WTC11 (cell line): ENCODE measurements at regions not wholly inside any gene's neighbourhood (a gene's known extent, or its start where the extent isn't known, plus 50 kb on each side); places are given as distances from the start of the nearest gene placed in this dataset.

Experiments
- TEAD4 ChIP-seq: sonication (generic); formaldehyde crosslinking; IDR thresholded peaks from 2 replicates; pipeline ENCODE4 v1.8.0; 2022; ENCODE audit warnings: mild to moderate bottlenecking, missing genetic modification reagents
- TF ChIP-seq, protein P1 (sequence below): fragments of 200-600 bp; IDR thresholded peaks from 2 replicates; pipeline ENCODE4 v1.8.0; 2022; ENCODE audit warnings: antibody characterized with exemption
- TF ChIP-seq, protein P2 (sequence below): sonication (generic); formaldehyde crosslinking; IDR thresholded peaks from 2 replicates; pipeline ENCODE4 v1.8.1; 2023; ENCODE audit warnings: mild to moderate bottlenecking, missing genetic modification reagents, moderate library complexity
- TF ChIP-seq, protein P3 (sequence below): sonication (generic); formaldehyde crosslinking; IDR thresholded peaks from 2 replicates; pipeline ENCODE4 v1.8.1; 2022; ENCODE audit warnings: missing genetic modification reagents, borderline replicate concordance
- TF ChIP-seq, protein P4 (sequence below): sonication (generic); formaldehyde crosslinking; IDR thresholded peaks from 2 replicates; pipeline ENCODE4 v1.8.1; 2022; ENCODE audit warnings: low read depth, mild to moderate bottlenecking, moderate library complexity, missing genetic modification reagents, borderline replicate concordance
- TF ChIP-seq, protein P5 (sequence below): sonication (generic); formaldehyde crosslinking; IDR thresholded peaks from 2 replicates; pipeline ENCODE4 v1.8.0; 2023; ENCODE audit warnings: missing genetic modification reagents
- TF ChIP-seq, protein P6 (sequence below): sonication (generic); formaldehyde crosslinking; conservative IDR thresholded peaks from 2 replicates; pipeline ENCODE4 v1.8.1; 2023; ENCODE audit warnings: mild to moderate bottlenecking, low read depth, missing genetic modification reagents, moderate library complexity
- TF ChIP-seq, protein P7 (sequence below): sonication (generic); formaldehyde crosslinking; conservative IDR thresholded peaks from 2 replicates; pipeline ENCODE4 v1.8.1; 2022; ENCODE audit warnings: mild to moderate bottlenecking, missing genetic modification reagents

DNA sequence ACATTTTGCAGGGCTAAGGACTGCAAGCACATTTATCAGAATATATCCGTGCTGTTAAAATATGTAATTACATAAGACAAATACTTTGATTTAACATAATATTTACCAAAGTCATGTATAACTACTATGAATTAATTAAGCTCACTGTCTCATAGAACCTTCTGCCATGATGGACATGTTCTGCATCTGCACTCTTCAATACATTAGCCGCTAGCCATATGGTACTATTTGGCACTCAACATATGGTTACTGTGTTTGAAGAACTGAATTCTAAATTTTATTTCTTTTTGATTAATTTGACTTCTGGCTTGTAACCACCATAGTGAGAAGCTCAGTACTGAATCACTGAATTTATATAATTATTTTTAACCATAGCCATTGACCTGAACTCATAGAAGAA is 427.0 kb upstream of the TRAM1L1 start:
- TF ChIP-seq, protein P1, sequence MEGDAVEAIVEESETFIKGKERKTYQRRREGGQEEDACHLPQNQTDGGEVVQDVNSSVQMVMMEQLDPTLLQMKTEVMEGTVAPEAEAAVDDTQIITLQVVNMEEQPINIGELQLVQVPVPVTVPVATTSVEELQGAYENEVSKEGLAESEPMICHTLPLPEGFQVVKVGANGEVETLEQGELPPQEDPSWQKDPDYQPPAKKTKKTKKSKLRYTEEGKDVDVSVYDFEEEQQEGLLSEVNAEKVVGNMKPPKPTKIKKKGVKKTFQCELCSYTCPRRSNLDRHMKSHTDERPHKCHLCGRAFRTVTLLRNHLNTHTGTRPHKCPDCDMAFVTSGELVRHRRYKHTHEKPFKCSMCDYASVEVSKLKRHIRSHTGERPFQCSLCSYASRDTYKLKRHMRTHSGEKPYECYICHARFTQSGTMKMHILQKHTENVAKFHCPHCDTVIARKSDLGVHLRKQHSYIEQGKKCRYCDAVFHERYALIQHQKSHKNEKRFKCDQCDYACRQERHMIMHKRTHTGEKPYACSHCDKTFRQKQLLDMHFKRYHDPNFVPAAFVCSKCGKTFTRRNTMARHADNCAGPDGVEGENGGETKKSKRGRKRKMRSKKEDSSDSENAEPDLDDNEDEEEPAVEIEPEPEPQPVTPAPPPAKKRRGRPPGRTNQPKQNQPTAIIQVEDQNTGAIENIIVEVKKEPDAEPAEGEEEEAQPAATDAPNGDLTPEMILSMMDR: no peak
- TF ChIP-seq, protein P2, sequence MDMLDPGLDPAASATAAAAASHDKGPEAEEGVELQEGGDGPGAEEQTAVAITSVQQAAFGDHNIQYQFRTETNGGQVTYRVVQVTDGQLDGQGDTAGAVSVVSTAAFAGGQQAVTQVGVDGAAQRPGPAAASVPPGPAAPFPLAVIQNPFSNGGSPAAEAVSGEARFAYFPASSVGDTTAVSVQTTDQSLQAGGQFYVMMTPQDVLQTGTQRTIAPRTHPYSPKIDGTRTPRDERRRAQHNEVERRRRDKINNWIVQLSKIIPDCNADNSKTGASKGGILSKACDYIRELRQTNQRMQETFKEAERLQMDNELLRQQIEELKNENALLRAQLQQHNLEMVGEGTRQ (CRISPR knock-in tag): no peak
- TF ChIP-seq, protein P3, sequence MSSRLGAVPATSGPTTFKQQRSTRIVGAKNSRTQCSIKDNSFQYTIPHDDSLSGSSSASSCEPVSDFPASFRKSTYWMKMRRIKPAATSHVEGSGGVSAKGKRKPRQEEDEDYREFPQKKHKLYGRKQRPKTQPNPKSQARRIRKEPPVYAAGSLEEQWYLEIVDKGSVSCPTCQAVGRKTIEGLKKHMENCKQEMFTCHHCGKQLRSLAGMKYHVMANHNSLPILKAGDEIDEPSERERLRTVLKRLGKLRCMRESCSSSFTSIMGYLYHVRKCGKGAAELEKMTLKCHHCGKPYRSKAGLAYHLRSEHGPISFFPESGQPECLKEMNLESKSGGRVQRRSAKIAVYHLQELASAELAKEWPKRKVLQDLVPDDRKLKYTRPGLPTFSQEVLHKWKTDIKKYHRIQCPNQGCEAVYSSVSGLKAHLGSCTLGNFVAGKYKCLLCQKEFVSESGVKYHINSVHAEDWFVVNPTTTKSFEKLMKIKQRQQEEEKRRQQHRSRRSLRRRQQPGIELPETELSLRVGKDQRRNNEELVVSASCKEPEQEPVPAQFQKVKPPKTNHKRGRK (CRISPR knock-in tag): no peak
- TF ChIP-seq, protein P4, sequence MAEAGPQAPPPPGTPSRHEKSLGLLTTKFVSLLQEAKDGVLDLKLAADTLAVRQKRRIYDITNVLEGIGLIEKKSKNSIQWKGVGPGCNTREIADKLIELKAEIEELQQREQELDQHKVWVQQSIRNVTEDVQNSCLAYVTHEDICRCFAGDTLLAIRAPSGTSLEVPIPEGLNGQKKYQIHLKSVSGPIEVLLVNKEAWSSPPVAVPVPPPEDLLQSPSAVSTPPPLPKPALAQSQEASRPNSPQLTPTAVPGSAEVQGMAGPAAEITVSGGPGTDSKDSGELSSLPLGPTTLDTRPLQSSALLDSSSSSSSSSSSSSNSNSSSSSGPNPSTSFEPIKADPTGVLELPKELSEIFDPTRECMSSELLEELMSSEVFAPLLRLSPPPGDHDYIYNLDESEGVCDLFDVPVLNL (CRISPR knock-in tag): no peak
- TF ChIP-seq, protein P5, sequence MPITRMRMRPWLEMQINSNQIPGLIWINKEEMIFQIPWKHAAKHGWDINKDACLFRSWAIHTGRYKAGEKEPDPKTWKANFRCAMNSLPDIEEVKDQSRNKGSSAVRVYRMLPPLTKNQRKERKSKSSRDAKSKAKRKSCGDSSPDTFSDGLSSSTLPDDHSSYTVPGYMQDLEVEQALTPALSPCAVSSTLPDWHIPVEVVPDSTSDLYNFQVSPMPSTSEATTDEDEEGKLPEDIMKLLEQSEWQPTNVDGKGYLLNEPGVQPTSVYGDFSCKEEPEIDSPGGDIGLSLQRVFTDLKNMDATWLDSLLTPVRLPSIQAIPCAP (CRISPR knock-in tag): no peak
- TF ChIP-seq TEAD4 (CRISPR knock-in tag): no peak
- TF ChIP-seq, protein P6, sequence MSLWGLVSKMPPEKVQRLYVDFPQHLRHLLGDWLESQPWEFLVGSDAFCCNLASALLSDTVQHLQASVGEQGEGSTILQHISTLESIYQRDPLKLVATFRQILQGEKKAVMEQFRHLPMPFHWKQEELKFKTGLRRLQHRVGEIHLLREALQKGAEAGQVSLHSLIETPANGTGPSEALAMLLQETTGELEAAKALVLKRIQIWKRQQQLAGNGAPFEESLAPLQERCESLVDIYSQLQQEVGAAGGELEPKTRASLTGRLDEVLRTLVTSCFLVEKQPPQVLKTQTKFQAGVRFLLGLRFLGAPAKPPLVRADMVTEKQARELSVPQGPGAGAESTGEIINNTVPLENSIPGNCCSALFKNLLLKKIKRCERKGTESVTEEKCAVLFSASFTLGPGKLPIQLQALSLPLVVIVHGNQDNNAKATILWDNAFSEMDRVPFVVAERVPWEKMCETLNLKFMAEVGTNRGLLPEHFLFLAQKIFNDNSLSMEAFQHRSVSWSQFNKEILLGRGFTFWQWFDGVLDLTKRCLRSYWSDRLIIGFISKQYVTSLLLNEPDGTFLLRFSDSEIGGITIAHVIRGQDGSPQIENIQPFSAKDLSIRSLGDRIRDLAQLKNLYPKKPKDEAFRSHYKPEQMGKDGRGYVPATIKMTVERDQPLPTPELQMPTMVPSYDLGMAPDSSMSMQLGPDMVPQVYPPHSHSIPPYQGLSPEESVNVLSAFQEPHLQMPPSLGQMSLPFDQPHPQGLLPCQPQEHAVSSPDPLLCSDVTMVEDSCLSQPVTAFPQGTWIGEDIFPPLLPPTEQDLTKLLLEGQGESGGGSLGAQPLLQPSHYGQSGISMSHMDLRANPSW (CRISPR knock-in tag): no peak
- TF ChIP-seq, protein P7, sequence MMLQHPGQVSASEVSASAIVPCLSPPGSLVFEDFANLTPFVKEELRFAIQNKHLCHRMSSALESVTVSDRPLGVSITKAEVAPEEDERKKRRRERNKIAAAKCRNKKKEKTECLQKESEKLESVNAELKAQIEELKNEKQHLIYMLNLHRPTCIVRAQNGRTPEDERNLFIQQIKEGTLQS (CRISPR knock-in tag): no peak
